GM11168 (cell line): ENCODE measurements at regions not wholly inside any gene's neighbourhood (a gene's known extent, or its start where the extent isn't known, plus 50 kb on each side); places are given as distances from the start of the nearest gene placed in this dataset.

ENCODE experiments used
- in situ Hi-C: fragments of 300-500 bp; cut with MboI; formaldehyde crosslinking; loops from one replicate; pipeline ENCODE4 v1.12.0; 2022; ENCODE audit warnings: low sequenced_read_pairs; ENCODE audit not compliant: unreplicated experiment

DNA sequence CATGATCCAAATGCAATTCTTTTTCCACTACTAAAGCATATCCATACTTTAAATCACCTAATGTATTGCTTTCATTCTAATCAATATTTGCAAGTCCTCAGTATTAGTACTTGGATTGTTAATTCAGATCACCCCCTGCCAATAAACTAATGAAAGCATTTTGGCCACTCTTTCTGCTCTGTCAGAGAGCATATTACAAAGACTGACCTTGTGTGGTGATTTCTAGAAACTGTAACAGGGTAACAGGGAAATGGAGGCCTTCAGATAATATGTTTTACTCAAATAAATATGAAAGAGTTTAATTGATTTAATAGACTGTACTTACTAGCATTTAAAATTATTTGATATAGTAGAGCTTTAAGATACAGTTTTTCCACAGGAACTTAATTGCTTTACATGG is 453.0 kb downstream of the KCNJ3 start:
- in situ Hi-C loops, result no loop called here

DNA sequence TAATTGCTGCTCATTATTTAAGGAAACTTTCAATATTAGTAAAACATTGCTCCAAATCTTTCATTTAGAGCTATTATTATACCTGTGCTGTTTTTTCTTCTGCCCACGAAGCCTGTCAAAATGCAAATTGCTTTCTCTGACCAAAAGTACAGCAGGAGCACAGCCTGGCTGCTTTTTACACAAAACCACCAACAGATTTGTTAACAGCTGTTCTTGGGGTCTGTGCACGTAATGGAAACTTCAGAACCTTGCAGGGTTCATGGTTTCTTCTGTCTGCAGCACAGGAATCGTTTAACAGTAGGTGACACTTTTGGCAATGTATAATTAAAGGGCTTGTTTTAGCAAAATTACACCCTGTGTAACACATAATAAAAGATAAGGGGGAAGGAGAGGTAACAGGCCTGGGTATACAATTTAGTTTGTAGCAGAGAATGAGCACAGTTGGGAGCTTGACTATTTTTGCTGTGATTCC is 447.3 kb downstream of the KCNJ3 start:
- in situ Hi-C loops, result no loop called here

DNA sequence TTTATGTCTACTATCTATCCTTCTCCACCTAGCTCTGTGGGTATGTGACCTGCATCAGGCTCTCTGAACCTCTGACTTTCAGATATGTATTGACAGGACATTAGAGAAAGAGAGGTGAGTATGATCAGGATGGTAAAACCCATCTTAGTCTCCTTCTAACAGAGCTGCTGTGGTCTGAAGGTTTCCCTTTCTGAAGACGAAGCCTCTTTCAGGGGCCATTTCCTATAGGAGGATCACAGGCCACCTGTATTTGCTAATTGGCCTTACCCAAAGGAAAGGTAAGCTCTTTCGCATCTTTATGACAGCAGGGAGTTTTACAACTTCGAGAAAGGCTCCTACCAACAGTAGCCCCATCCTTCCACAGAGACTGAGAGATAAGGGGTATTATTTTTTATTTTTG is 442.9 kb downstream of the KCNJ3 start:
- in situ Hi-C loops, result no loop called here

DNA sequence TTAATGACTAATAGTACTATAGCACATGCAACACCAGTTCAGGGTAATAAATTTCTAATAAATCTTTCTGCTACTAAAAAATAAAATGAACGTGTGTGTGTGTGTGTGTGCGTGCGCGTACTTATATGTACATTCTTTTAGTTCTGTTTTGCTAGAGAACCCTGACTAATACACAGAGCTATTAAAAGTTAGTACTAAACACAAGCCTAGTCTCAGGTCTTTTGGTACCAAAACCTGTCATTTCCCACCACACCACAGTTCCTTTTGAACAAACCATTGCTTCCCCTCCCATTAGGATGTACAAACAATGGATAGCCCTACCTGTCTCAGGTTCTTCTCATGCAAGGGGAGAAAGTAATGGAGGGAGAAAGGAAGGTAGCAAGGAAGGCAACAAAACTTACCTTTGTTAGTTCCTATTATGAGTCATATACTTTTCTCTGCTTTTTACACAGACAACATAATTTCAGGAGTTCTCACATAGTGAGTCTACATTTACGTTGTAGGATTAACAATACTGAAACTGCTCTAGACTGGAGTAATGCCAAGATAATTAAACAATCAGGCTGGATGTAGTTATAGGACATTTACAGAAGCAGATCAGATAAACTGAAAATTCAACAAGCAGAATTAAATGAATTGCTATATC is 427.2 kb downstream of the KCNJ3 start:
- in situ Hi-C loops, result no loop called here

DNA sequence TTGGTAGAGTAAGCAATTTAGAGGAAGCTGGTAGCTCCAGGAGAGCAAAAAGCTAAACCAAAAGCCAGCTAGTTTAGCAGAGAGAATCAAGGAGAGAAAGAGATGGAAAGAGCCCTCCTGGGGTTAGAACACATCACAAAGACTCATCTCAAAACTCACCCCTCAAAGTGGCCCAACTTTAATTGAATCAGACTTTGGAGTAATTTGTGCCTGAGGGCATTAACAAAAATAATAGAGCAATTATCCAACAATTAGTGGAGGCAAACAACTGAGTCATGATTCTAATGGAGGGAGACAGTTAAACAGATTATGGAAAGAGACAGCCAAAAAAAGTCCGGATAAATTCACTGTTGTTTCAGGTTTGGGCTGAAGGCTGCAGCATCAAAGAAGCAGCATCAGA is 417.4 kb downstream of the KCNJ3 start:
- in situ Hi-C loops, result no loop called here

DNA sequence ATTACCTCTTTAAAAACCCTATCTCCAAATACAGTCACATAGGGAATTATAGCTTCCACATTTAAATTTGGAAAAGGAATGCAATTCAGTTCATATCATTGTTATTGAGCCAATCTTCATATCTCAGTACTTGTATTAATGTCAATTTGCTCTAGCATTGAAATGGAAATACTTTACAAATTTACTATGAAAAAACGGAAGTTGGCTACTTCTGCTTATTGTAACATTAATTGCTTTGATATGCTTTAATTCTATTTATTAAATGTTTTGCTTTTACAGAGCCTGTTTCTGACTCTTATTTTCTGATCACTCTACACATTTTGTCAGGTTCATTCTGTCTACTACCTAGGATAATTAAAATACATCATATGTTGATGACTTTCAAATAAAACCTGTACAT is 412.6 kb downstream of the KCNJ3 start:
- in situ Hi-C loops, result no loop called here

DNA sequence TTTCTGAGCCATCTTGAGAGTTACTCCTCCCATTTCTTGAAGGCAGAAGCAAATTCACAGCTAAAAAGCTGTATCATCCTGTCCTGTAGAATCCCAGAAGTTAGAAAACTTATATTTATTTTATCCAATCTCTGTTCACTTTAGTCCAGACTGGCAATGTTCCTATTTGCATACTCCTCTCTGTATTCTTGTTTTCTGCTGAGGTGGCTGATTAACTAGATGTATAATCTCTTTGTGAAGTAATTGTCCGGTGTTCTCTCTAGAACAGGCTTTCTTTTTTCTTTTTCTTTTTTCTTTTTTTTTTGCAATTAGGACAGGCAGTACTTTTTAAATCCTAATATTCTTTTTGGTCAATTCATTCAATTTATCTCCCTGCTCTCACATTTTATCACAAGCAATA is 411.0 kb downstream of the KCNJ3 start:
- in situ Hi-C loops, result no loop called here

DNA sequence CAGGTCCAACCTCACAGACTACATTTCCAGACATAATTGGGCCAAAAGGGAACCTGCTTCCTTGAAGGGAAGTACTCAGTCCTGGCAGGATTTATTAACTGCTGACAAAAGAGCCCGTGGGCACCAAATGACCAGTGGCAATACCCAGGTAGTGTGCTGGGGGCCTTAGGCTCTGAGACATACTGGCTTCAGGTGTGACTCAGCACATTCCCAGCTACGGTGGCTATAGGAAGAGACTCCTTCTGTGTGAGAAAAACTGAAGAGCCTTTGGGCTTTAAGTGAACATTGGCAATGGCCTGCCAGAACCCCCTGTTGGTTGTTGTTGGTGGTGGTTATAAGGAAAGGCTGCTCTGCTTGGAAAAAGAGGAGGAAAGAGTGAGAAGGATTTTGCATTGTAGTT is 401.8 kb downstream of the KCNJ3 start:
- in situ Hi-C loops, result no loop called here

DNA sequence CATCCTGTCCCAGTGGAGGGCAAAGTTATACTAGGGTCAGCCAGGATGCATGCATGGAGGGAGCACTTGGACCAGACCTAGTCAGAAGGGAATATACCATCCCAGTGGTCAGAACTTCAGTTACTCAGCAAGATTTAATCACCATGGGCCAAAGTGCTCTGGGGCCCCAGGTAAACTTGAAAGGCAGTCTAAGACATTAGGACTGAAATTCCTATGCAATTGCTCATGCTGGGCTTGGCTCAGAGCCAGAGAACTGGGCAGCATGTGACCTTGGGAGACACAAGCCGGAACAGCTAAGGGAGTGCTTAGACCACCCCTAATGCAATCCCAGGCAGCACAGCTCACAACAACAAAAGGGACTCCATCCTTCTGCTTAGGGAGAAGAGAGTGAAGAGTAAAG is 401.3 kb downstream of the KCNJ3 start:
- in situ Hi-C loops, result no loop called here

DNA sequence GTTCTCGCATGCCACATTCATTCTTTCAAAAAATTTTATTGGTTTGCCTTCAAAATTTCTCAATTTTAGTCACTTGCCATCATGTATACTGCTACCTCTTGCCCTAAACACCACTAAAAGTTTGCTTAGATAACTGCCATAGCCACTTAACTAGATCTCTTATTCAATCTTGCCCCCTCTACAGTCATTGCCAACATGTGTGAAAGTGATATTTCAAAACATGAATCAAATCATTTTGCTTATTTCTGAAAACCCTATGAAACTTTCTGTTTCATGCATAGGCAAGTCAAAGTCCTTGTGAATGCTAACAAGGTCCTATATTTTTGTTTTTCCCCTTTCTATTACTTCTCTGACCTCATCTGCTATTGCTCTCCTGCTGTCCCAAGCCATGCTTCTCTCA is 397.1 kb downstream of the KCNJ3 start:
- in situ Hi-C loops, result no loop called here

DNA sequence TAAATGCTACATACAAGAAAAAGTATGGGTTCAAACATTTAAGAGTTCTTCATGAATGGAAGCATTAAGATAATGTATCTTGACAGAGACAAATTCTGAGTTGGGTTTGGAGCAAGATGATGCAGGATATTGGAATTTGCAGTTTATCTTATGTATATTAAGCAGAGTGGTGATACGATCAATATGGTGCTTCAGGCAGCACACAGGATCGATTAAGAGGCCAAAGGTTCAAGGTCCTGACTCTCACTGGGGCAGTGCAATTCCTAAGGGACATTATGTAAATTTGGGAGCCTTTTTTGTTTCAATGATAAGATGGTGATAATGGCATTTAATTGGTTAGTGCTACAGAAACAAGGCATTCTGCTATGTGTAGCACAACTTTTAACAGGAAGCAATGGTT is 381.9 kb downstream of the KCNJ3 start:
- in situ Hi-C loops, result no loop called here

DNA sequence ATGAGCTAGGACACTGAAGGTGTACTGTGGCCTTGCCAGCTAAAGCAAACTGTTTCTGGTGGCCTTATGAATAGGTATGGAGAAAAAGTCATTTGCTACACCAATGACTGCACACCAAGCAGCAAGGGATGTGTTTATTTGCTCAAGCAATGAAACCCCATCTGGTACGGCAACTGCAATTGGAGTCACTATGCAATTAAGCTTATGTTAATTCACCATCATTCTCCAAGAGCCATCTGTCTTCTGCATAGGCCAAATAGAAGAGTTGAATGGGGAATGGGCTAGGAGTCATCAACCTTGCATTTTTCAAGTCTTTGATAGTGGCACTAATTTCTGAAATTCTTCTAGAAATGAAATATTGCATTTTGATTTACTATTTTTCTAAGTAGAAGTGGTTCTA is 372.0 kb downstream of the KCNJ3 start:
- in situ Hi-C loops, result no loop called here

DNA sequence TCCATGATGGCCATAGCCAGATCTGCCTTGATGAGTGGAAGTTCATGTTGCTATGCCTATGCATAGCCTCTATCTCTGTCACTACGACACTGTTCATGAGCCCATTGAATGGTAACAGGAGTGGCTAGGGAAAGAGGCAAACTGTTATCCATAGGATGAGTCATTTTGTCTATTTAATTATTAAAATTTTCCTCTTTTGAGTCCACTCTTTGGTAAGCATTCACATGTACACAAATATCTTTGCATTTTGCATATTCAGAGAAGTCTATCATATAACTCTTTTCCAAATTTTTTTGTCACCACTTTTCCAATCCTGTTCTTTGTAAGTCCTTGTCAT is 364.4 kb downstream of the KCNJ3 start:
- in situ Hi-C loops, result no loop called here

DNA sequence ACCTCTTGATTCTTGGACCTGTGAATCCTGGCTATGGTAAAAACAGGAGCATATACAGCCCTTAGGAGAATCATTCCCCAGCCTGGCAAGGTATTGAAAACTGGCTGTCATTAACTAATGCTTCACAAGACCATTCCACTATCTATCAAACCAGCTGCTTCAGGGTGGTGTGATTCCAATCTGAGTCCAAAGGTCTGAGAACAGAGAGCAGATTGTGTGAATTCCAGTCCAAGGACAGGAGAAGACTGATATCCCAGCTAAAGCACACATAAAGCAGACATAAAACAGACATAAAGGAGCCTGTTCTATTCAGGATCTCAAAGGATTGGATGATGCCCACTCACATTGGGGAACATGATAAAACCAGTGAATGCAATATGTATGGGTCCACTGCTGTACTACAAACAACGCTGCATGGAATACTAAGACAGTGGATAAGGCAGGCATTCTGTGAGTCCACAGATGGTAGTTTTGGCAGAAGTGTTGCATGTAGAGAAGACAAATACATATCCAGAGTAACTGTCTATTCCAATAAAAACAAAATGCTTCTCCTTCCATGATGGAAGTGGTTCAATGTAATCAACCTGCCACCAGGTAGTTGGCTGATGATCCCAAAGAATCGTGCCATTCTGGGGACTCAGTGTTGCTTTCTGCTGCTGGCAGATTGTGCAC is 363.9 kb downstream of the KCNJ3 start:
- in situ Hi-C loops, result no loop called here

DNA sequence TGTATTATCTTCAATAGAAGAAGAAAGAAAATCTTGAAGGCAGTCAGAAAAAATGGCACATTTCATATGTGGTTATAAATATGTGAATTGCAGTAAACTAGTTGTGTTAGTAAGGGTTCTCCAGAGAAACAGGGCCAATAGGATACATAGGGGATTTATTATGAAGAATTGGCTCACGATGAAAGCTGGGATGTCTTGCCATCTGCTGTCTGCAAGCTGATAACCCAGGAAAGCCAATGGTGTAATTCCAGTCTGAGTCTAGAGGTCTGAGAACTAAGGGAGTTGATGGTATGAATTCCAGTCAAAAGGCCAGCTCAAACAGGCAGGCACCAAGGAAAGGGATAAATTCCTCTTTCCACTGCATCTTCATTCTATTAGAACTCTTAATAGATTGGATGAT is 362.4 kb downstream of the KCNJ3 start:
- in situ Hi-C loops, result no loop called here

DNA sequence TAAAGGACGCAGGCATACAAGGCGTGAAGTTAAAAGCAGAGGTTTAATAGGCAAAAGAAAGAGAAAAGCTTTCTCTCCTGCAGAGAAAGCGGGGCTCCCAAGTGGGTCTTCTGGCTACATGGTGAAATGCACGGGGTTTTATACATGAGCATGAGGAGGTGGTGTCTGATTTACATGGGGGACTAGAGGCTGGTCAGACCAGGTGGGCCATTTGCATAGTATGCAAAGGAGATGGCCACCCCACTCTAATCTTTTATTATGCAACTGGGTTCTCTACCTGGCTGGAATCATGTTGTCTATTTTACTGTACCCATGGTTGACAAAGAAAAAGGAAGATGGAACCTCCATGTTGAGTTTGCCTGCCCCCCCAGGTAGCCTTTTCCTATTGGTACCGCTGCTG is 356.2 kb downstream of the KCNJ3 start:
- in situ Hi-C loops, result no loop called here

DNA sequence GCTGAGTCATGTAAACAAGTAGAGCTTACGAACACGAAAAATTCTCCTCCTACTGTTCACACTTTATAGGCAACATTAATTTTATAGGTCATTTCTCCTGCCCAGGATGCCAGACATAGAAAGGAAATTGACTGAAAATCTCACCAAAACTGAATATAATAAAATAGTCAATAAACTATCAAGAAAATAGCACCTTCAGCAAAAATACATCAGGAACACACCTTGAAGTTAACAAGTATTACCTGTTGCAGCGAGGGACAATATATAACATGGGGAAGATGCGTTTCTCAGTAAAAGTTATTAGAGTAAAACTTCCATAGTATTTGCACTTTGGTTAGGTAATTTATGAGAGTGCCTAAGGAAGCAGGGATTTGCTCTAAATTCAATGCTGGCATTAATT is 344.6 kb downstream of the KCNJ3 start:
- in situ Hi-C loops, result loop anchor here (25.0 kb wide), 1 partner anchor 169 kb away; no protein-coding TSS in a partner anchor

DNA sequence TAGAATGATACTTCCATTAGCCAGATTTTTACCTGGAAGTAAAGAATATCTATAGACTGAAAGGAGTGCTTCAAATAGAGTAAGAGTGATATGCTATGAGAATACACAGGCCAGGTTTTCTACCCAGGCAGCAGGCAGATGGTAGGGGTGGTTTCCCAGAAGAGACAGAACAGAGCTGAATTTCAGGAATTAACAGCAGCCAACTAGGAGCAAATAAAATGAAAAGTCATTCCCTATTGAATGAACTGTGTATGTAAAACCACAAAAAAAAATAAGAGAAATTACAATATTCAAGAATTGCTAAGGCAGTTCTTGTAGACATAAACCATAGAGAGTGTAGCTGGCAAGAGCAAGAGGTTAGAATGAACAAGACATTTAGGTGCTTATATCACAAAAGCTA is 336.8 kb downstream of the KCNJ3 start:
- in situ Hi-C loops, result loop anchor here (25.0 kb wide), 1 partner anchor 177 kb away; no protein-coding TSS in a partner anchor

DNA sequence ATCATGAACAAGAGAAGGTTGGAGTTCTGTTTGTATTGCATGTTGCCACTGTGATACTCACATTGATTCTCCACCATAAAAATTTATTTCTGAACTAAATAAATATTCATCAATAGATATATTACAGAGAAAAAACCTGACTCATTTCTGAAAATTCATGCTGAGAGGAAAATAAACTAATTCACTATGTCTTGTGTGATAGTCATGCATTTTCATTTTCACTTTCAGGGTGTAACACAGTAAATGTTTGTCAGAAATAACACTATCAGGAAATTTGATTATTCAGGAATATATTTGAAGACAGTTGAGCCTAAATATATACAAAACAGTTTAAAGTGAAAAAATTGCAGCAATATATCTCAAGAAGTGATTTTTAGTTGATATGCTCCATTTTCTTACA is 335.2 kb downstream of the KCNJ3 start:
- in situ Hi-C loops, result loop anchor here (25.0 kb wide), 1 partner anchor 179 kb away; no protein-coding TSS in a partner anchor

DNA sequence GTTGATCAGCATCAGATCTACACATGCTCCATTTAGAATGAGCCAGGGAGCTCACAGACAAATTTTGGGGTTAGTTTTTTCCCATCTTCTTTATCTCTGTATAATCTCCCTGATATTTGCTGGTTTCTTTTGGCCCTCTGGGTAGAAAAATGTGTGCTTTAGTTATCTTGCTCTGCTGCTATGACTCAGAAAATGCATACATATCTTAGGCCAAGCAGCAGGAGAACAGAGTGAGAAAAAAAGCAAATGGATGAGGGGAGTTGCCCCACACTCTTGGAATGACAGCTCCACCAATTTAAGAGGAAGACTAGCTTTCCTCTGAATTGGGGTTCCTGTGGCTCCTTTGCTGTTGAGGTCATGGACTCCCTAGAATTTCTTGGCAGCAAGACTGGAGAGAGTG is 331.8 kb downstream of the KCNJ3 start:
- in situ Hi-C loops, result loop anchor here (25.0 kb wide), 1 partner anchor 182 kb away; no protein-coding TSS in a partner anchor

DNA sequence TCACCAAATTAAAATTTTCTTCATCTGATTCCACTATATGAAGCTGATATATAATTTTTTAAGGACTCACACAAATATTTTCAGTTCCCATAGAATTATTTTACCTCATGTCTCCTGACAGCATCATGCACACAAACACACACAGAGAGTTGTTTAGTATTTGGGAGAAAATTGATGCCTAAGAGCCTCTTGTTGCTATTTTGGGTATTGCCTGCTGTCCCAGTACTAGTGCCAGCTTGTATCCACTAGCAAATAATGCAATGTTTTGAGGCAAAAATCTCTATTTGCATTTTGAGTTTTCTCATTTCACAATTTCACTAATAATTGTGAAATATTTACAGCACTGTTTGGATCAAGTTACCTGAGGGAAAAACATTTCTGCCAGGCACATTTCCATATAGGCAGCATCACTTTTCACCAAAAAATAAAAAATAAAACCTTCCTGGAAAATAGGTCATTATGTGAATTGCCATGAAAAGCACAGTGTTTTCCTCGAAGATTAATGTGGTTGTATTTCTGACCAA is 328.2 kb downstream of the KCNJ3 start:
- in situ Hi-C loops, result loop anchor here (25.0 kb wide), 1 partner anchor 186 kb away; no protein-coding TSS in a partner anchor

DNA sequence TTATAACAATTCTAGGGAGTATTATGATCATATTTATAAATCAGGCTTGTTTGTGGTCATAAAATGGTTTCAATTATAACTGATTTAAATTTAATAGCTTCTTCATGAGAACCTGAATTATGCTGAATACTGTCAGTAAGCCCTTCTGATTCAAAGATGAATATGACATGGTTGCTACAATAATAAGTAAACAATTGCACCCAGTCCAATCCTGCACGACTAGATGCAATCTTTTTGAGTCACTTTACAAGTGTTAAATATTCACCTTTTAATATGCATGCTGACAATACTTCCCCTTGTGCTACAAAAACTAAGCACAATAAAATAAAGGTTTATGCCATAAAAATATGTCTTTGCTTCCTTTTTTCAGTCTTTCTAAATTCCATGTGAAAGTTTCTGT is 325.2 kb downstream of the KCNJ3 start:
- in situ Hi-C loops, result no loop called here
